Omental fat pad (tissue), 3 donors: ENCODE measurements at regions not wholly inside any gene's neighbourhood (a gene's known extent, or its start where the extent isn't known, plus 50 kb on each side); places are given as distances from the start of the nearest gene placed in this dataset.

Experiments
- ATAC-seq: fragments of 150-250 bp; one replicate; pipeline ENCODE4 v1.9.1; 2016; ENCODE audit warnings: mild to moderate bottlenecking, moderate library complexity; ENCODE audit not compliant: low FRiP score
- DNase-seq: peaks from one replicate; pipeline ENCODE4 v3.0.0-alpha.2; 2019; ENCODE audit warnings: low spot score
- CTCF ChIP-seq, 3 donors: fragments of 450-650 bp; IDR thresholded peaks; one replicate each; pipeline ENCODE4 v1.5.1; 2016 to 2017; ENCODE audit warnings: antibody characterized with exemption in 3 of 3, mild to moderate bottlenecking in 3 of 3, moderate library complexity in 2 of 3

GRCh38 chr19:27765912-27766725 lies 1446.8 kb downstream of the UQCRFS1 start:
- ATAC-seq = no peak
- no peak for DNase-seq
- no peak for TF ChIP-seq CTCF (IDR thresholded peaks at IDR 0.05)

- no peak for TF ChIP-seq CTCF (IDR thresholded peaks at IDR 0.05)
- DNase-seq = no peak
- ATAC-seq = no peak
Measured at GRCh38 chr19:27765397-27765796, 1447.6 kb downstream of the UQCRFS1 start.

- no peak for TF ChIP-seq CTCF (IDR thresholded peaks at IDR 0.05)
- no peak for DNase-seq
- no peak for ATAC-seq
Measured at GRCh38 chr19:27764186-27764804, 1448.7 kb downstream of the UQCRFS1 start.

- no peak for DNase-seq
- ATAC-seq = no peak
- no peak for TF ChIP-seq CTCF (IDR thresholded peaks at IDR 0.05)
Measured at GRCh38 chr19:27762933-27763332, 1450.0 kb downstream of the UQCRFS1 start.

GRCh38 chr19:27759896-27760295 lies 1453.1 kb downstream of the UQCRFS1 start:
- no peak for TF ChIP-seq CTCF (IDR thresholded peaks at IDR 0.05)
- DNase-seq (no peak), ATAC-seq (no peak)

- no peak for DNase-seq
- TF ChIP-seq CTCF (IDR thresholded peaks at IDR 0.05) = no peak
- no peak for ATAC-seq
Measured at GRCh38 chr19:27758626-27759505, 1454.1 kb downstream of the UQCRFS1 start.
